H1 (cell line): ENCODE measurements at regions not wholly inside any gene's neighbourhood (a gene's known extent, or its start where the extent isn't known, plus 50 kb on each side); places are given as distances from the start of the nearest gene placed in this dataset.

ENCODE experiments used
- CBX5 ChIP-seq: fragments of 300-800, 300-1000 bp; sonication (generic); IDR thresholded peaks from 2 replicates; pipeline ENCODE4 v1.7.1; 2016; ENCODE audit warnings: antibody characterized with exemption, low read length, low read depth
- CHD2 ChIP-seq: IDR thresholded peaks from 2 replicates; pipeline ENCODE4 v1.6.1; 2012; ENCODE audit warnings: low read length, improper control_type of control experiment
- PHF8 ChIP-seq: fragments of 200-600 bp; sonication (generic); conservative IDR thresholded peaks from 2 replicates; pipeline ENCODE4 v1.7.1; 2012; ENCODE audit warnings: low read depth, mild to moderate bottlenecking, inconsistent platforms, low read length, moderate library complexity
- POLR2A ChIP-seq, 2 experiments: IDR thresholded peaks; 1 replicate in 1 of 2; 2 replicates in 1 of 2; pipeline ENCODE4 v1.6.1; 2011; ENCODE audit warnings: low read depth in 2 of 2, low read length in 2 of 2, mild to moderate bottlenecking in 2 of 2; ENCODE audit errors: control extremely low read depth in 1 of 2
- POLR2AphosphoS5 ChIP-seq: IDR thresholded peaks from 2 replicates; pipeline ENCODE4 v1.6.1; 2011; ENCODE audit warnings: low read depth, low read length
- TBP ChIP-seq: IDR thresholded peaks from 2 replicates; pipeline ENCODE4 v1.6.1; 2011; ENCODE audit warnings: low read depth, low read length, improper control_type of control experiment
- TCF12 ChIP-seq: IDR thresholded peaks from 2 replicates; pipeline ENCODE4 v1.6.1; 2011; ENCODE audit warnings: low read depth, mild to moderate bottlenecking, low read length
- TF ChIP-seq, protein P1 (sequence below), 3 experiments: IDR thresholded peaks; 1 replicate in 2 of 3; 2 replicates in 1 of 3; pipeline versions ENCODE4 v1.5.1 to v1.6.1; 2011; ENCODE audit warnings: low read length in 3 of 3, mild to moderate bottlenecking in 3 of 3, inconsistent platforms in 2 of 3, low read depth in 1 of 3, moderate library complexity in 1 of 3; ENCODE audit not compliant: insufficient read depth in 1 of 3; ENCODE audit errors: control extremely low read depth in 1 of 3
- TF ChIP-seq, protein P2 (sequence below): IDR thresholded peaks from 2 replicates; pipeline ENCODE4 v1.6.1; 2011; ENCODE audit warnings: low read length, improper control_type of control experiment
- TF ChIP-seq, protein P3 (sequence below): IDR thresholded peaks from 2 replicates; pipeline ENCODE4 v1.6.1; 2012; ENCODE audit warnings: inconsistent platforms

DNA sequence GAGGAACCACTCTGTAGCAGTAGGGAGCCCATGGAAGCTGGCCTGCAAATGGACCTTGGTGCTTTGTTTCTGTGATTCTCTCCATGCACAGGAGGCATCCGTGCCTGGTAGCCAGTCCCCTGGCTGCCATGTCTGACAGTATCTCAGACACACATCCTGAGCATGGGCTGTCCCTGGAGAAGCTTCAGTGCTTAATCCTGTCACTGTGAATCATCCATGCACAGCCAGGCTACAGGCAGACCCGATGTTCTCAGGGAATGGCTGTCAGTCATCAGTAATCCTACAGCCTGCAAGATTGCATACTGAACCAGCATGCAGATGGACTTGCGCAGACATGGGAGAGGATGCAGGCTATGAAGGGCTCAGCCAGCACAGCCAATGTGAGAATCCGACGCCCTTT is 606.3 kb upstream of the PLXNA2 start:
- TF ChIP-seq, protein P1, sequence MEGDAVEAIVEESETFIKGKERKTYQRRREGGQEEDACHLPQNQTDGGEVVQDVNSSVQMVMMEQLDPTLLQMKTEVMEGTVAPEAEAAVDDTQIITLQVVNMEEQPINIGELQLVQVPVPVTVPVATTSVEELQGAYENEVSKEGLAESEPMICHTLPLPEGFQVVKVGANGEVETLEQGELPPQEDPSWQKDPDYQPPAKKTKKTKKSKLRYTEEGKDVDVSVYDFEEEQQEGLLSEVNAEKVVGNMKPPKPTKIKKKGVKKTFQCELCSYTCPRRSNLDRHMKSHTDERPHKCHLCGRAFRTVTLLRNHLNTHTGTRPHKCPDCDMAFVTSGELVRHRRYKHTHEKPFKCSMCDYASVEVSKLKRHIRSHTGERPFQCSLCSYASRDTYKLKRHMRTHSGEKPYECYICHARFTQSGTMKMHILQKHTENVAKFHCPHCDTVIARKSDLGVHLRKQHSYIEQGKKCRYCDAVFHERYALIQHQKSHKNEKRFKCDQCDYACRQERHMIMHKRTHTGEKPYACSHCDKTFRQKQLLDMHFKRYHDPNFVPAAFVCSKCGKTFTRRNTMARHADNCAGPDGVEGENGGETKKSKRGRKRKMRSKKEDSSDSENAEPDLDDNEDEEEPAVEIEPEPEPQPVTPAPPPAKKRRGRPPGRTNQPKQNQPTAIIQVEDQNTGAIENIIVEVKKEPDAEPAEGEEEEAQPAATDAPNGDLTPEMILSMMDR (IDR thresholded peaks at IDR 0.05; ENCODE audit: control extremely low read depth in 1 of 3, insufficient read depth in 1 of 3, low read depth in 1 of 3, low read length in 3 of 3): no peak
- TF ChIP-seq POLR2AphosphoS5 (no peak), POLR2A (IDR thresholded peaks at IDR 0.05; ENCODE audit: control extremely low read depth in 1 of 2, low read depth in 2 of 2, low read length in 2 of 2) (no peak), CHD2 (no peak), PHF8 (no peak), TCF12 (no peak), TBP (no peak), CBX5 (no peak)
- TF ChIP-seq, protein P2, sequence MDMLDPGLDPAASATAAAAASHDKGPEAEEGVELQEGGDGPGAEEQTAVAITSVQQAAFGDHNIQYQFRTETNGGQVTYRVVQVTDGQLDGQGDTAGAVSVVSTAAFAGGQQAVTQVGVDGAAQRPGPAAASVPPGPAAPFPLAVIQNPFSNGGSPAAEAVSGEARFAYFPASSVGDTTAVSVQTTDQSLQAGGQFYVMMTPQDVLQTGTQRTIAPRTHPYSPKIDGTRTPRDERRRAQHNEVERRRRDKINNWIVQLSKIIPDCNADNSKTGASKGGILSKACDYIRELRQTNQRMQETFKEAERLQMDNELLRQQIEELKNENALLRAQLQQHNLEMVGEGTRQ: no peak
- TF ChIP-seq, protein P3, sequence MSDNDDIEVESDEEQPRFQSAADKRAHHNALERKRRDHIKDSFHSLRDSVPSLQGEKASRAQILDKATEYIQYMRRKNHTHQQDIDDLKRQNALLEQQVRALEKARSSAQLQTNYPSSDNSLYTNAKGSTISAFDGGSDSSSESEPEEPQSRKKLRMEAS: no peak
